IPS DF 4.7 (cell line): ENCODE measurements at regions not wholly inside any gene's neighbourhood (a gene's known extent, or its start where the extent isn't known, plus 50 kb on each side); places are given as distances from the start of the nearest gene placed in this dataset.
"Not testable (repeated sequence)": the region's sequence is repeated elsewhere in the genome, so short reads cannot be mapped to it uniquely, and the experiment has no call there.

ENCODE experiments used
- DNase-seq: peaks from one replicate; pipeline ENCODE4 v3.0.0-alpha.2; 2013; ENCODE audit warnings: low spot score; ENCODE audit errors: extremely low read depth

DNA sequence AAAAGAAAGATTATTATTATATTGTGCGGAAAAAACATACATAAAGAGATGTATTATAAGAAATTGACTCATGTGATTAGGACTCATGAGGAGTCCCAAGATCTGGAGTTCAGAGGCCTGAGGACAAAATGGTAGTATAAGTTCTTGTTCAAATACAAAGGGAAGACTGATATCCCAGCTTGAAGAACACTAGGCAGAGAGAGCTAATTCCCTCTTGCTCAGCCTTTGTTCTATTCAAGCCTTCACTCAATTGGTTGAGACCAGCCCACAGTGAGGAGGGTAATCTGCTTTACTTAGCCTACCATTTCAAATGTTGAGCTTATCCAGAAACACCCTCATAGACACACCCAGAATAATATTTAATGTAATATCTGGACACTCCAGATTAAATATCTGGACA, 1683.8 kb downstream of the REEP3 start:
- DNase-seq = no peak

- DNase-seq = no peak
Measured at GRCh38 chr10:65213170-65213569, 1692.0 kb downstream of the REEP3 start.

DNA sequence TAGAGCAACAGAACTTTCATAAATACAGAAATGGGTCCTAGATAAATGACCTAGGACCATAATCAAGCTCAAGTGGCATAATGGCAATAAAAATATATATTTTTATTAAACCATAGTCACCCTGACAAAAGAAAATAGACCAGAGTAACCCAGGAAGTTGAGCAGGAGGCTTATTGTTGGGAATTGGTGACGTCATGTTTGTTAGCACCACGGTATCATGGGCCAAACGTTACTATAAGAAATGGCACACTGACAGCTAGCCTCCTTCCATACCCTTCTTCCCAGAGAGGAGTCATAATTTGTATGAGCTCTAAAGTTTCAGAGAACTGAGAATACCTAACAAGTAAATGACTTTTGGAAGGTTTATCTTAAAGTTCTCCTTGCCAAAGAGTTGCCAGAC, 1698.2 kb downstream of the REEP3 start:
- no peak for DNase-seq

GRCh38 chr10:65231148-65231547, 1694.7 kb upstream of the LRRTM3 start:
- DNase-seq = no peak

GRCh38 chr10:65234261-65234660, 1691.6 kb upstream of the LRRTM3 start:
- DNase-seq = no peak

- DNase-seq = no peak
Measured at GRCh38 chr10:65235266-65235665, 1690.6 kb upstream of the LRRTM3 start.

- DNase-seq = no peak
Measured at GRCh38 chr10:65235846-65236245, 1690.0 kb upstream of the LRRTM3 start.

- DNase-seq = no peak
Measured at GRCh38 chr10:65265451-65265954, 1660.3 kb upstream of the LRRTM3 start.

DNA sequence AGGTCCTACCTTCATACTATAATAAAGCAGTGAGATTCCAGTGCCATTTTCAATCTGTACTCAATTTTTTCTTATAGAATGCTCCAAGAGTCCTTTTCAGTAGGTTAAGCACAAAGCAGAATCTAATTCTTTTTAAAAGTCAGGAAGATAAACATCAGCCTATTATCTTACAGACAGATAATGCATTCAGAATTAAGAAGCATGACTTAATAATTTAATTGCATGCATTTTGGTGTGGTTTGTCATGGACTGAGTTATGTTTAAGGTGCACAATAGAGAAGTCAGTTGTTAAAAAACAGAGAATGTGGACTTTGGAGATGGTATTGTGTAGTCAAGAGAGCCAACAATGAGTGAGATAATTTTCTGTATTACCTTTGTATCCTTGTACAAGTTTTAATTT, 1656.3 kb upstream of the LRRTM3 start:
- DNase-seq = not testable (repeated sequence)

- DNase-seq = no peak
Measured at GRCh38 chr10:65270969-65271368, 1654.9 kb upstream of the LRRTM3 start.

GRCh38 chr10:65273115-65273514, 1652.7 kb upstream of the LRRTM3 start:
- DNase-seq = no peak

DNA sequence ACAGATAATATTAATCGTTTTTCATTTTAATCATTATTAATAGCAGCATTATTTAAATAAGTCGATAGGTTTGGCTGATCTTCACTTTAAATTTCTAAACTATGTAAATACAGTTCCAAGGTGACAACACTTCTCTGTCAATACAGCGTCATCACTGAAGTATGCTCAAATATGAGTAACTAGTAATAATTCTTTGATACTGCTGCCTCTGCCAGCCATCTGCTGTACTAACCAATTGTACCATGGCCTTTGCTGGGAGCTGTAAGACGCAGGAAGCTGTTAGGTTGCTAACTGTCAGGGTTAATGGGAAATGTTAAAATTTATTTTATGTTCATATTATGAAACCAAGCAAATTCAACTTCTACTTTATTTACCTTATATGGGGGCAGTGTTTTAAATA, 1650.5 kb upstream of the LRRTM3 start:
- no peak for DNase-seq

- DNase-seq = no peak
Measured at GRCh38 chr10:65284495-65285041, 1641.3 kb upstream of the LRRTM3 start.

- not testable (repeated sequence) for DNase-seq
Measured at GRCh38 chr10:65285726-65286125, 1640.1 kb upstream of the LRRTM3 start.

GRCh38 chr10:65291286-65291685, 1634.5 kb upstream of the LRRTM3 start:
- no peak for DNase-seq

DNA sequence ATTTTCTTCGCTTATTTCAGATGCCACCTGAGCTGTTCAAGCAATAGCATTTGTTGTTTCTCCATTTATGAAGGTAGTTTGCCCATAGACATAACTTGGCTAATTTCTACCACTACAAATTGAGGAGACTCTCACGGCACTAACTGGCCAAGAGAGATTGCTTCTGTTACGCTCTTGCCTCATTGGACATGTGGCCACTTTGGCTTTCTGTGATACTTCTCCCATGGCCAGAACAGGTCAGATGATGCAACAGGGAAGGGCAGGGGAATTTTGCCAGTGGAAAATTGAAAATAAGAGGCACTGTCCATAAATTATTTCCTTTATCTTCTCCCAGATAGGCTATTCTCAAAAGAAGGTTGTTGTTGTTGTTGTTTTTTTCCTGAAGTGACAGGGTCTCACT, 1633.3 kb upstream of the LRRTM3 start:
- no peak for DNase-seq

GRCh38 chr10:65294329-65294728, 1631.5 kb upstream of the LRRTM3 start:
- no peak for DNase-seq

DNA sequence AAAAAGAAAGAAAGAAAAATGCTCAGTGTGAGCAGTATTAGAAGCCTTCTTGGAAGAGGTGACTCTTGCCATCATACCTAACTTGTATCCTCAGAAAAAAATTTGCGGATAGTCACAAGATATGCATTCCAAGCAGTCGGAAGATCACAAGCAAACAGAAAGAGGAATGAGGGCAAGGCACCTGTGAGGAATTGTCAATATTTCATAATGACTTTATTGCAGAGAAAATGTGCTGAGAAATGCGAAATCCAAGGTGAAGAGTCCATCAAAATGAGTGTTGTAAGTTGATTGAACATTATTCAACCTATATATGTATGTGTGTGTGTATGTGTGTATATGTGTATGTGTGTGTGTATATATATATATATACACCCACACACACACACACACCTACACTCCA, 1624.7 kb upstream of the LRRTM3 start:
- no peak for DNase-seq

- DNase-seq = no peak
Measured at GRCh38 chr10:65306201-65306600, 1619.6 kb upstream of the LRRTM3 start.

GRCh38 chr10:65312876-65313275, 1613.0 kb upstream of the LRRTM3 start:
- no peak for DNase-seq

GRCh38 chr10:65313406-65313805, 1612.4 kb upstream of the LRRTM3 start:
- no peak for DNase-seq

DNA sequence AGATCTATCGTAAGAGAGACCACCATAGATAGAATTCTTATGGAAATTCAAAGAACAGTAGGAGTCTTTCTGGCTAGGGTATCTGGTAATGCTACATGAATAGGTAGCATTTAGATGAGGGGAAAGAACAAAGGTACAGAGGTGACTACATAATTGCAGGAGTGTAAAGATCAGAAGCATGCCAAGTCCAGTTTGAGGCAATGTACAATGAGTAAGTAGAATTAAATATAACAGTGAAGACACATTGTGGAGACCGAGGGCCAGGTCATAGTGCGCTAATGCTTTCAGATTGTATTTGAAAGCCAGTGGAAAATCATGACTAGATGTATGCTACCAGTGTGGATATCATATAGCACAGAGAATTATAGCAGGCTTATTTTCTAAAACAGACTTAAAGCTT, 1611.6 kb upstream of the LRRTM3 start:
- DNase-seq = no peak

DNA sequence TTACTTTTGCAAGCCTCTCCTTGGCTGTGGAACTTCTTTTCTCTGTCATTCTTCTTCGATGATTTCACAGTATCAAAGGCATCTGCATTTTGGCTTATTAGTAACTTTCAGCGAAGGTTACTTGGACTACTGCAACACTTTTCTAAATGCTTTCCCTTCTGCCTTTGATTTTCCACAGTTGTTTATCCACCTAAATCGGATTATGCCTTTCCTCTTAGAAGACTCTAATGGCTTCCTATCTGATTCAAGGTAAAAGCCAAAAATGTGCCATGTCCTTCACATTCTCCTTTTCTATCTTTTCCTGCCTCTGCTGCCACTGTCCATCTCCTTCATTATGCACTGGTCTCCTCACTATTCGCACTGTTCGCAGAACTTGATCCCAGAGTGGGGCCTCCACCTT, 1606.3 kb upstream of the LRRTM3 start:
- DNase-seq = no peak
